SK-N-MC (cell line): ENCODE measurements at regions not wholly inside any gene's neighbourhood (a gene's known extent, or its start where the extent isn't known, plus 50 kb on each side); places are given as distances from the start of the nearest gene placed in this dataset.
A peak's percentile ranks its signal among the peaks of the same experiment; 100 is the strongest.

Experiments
- DNase-seq: peaks from one replicate; pipeline ENCODE4 v3.0.0-alpha.2; 2011; ENCODE audit warnings: low read depth, low spot score
- H3K27ac ChIP-seq: fragments of 200-600 bp; sonication (generic); 2 replicates; pipeline ENCODE4 v1.5.1; 2016; ENCODE audit warnings: mixed run types
- H3K36me3 ChIP-seq: fragments of 200-600 bp; sonication (generic); 2 replicates; pipeline ENCODE4 v1.6.1; 2017; ENCODE audit warnings: antibody characterized with exemption, low read length, mixed read lengths; ENCODE audit not compliant: insufficient read depth
- H3K4me3 ChIP-seq: fragments of 200-600 bp; sonication (generic); 2 replicates; pipeline ENCODE4 v1.5.1; 2016
- H3K9ac ChIP-seq: fragments of 200-600 bp; sonication (generic); 2 replicates; pipeline ENCODE4 v1.8.0; 2017; ENCODE audit warnings: mixed run types, mixed read lengths; ENCODE audit not compliant: insufficient read length
- H3K9me3 ChIP-seq: fragments of 200-600 bp; sonication (generic); 2 replicates; pipeline ENCODE4 v1.6.1; 2017; ENCODE audit warnings: low read depth, mild to moderate bottlenecking, antibody characterized with exemption, low read length, moderate library complexity, mixed read lengths
- EZH2 ChIP-seq: fragments of 200-600 bp; sonication (generic); IDR thresholded peaks from one replicate; pipeline ENCODE4 v1.6.1; 2017; ENCODE audit warnings: antibody characterized with exemption
- FOXP2 ChIP-seq: optimal IDR thresholded peaks from 2 replicates; pipeline ENCODE3; 2011; ENCODE audit warnings: mild to moderate bottlenecking, moderate library complexity; ENCODE audit not compliant: insufficient read depth; ENCODE audit errors: extremely low read length, control extremely low read depth
- POLR2AphosphoS5 ChIP-seq: IDR thresholded peaks from 2 replicates; pipeline ENCODE4 v1.6.1; 2012; ENCODE audit warnings: mild to moderate bottlenecking, low read depth, low read length, borderline replicate concordance

- Histone ChIP-seq H3K9me3 (no peaks in the 10 kb centered on the region), H3K36me3 (no peaks in the 10 kb centered on the region), H3K27ac (no peak overlapping the region), H3K4me3 (no peak overlapping the region), H3K9ac (no peak overlapping the region)
- no peak for TF ChIP-seq EZH2
- TF ChIP-seq FOXP2: no peak
- no peak for TF ChIP-seq POLR2AphosphoS5
- DNase-seq: no peak
These were observed 108.6 kb upstream of the CCDC196 start for GRCh38 chr14:66377574-66377973.

GRCh38 chr14:66378712-66379505 lies 107.3 kb upstream of the CCDC196 start:
- TF ChIP-seq POLR2AphosphoS5: no peak
- TF ChIP-seq FOXP2: no peak
- TF ChIP-seq EZH2: no peak
- no peak overlapping the region for H3K9ac ChIP-seq
- no peak for DNase-seq
- H3K27ac ChIP-seq: no peak overlapping the region
- H3K9me3 ChIP-seq: no peaks in the 10 kb centered on the region
- no peaks in the 10 kb centered on the region for H3K36me3 ChIP-seq
- no peak overlapping the region for H3K4me3 ChIP-seq

GRCh38 chr14:66380143-66380542 lies 106.0 kb upstream of the CCDC196 start:
- no peak for TF ChIP-seq POLR2AphosphoS5
- no peak for TF ChIP-seq FOXP2
- TF ChIP-seq EZH2: no peak
- no peaks in the 10 kb centered on the region for H3K9me3 ChIP-seq
- no peak overlapping the region for H3K27ac ChIP-seq

GRCh38 chr14:66381755-66382154 lies 104.4 kb upstream of the CCDC196 start:
- no peak for DNase-seq
- TF ChIP-seq FOXP2: no peak
- no peak for TF ChIP-seq POLR2AphosphoS5
- no peak for TF ChIP-seq EZH2
- Histone ChIP-seq H3K36me3 (no peaks in the 10 kb centered on the region), H3K9me3 (no peaks in the 10 kb centered on the region), H3K4me3 (no peak overlapping the region), H3K27ac (no peak overlapping the region), H3K9ac (no peak overlapping the region)

More at GRCh38 chr14:66380143-66380542, 106.0 kb upstream of the CCDC196 start:
- Histone ChIP-seq H3K4me3 (no peak overlapping the region), H3K36me3 (no peaks in the 10 kb centered on the region), H3K9ac (no peak overlapping the region)
- DNase-seq: no peak

- no peak overlapping the region for H3K9ac ChIP-seq
- no peak for DNase-seq
- H3K4me3 ChIP-seq: peak overlapping the region; percentile 62
- no peak for TF ChIP-seq FOXP2
- TF ChIP-seq POLR2AphosphoS5: no peak
- no peak for TF ChIP-seq EZH2
- peak overlapping the region; percentile 83 for H3K27ac ChIP-seq
- no peaks in the 10 kb centered on the region for H3K9me3 ChIP-seq
- no peaks in the 10 kb centered on the region for H3K36me3 ChIP-seq
These were observed 102.9 kb upstream of the CCDC196 start for GRCh38 chr14:66383257-66383656.

GRCh38 chr14:66383771-66384170 lies 102.4 kb upstream of the CCDC196 start:
- Histone ChIP-seq H3K4me3 (peak overlapping the region; percentile 62), H3K36me3 (no peaks in the 10 kb centered on the region), H3K9ac (no peak overlapping the region), H3K27ac (peak overlapping the region; percentile 83; the same call in 1 of the 2 replicates), H3K9me3 (no peaks in the 10 kb centered on the region)
- TF ChIP-seq POLR2AphosphoS5 (no peak), EZH2 (no peak), FOXP2 (no peak)
- DNase-seq: no peak

- no peak for DNase-seq
- TF ChIP-seq POLR2AphosphoS5 (no peak), FOXP2 (no peak), EZH2 (no peak)
- Histone ChIP-seq H3K36me3 (no peaks in the 10 kb centered on the region), H3K9ac (no peak overlapping the region), H3K27ac (no peak overlapping the region), H3K4me3 (no peak overlapping the region), H3K9me3 (no peaks in the 10 kb centered on the region)
These were observed 97.7 kb upstream of the CCDC196 start for GRCh38 chr14:66388516-66388915.

GRCh38 chr14:66389481-66389880 lies 96.7 kb upstream of the CCDC196 start:
- Histone ChIP-seq H3K4me3 (no peak overlapping the region), H3K36me3 (no peaks in the 10 kb centered on the region), H3K27ac (no peak overlapping the region), H3K9ac (no peak overlapping the region), H3K9me3 (no peaks in the 10 kb centered on the region)
- no peak for DNase-seq
- TF ChIP-seq EZH2 (no peak), FOXP2 (no peak), POLR2AphosphoS5 (no peak)

- no peak for TF ChIP-seq POLR2AphosphoS5
- no peak for TF ChIP-seq EZH2
- TF ChIP-seq FOXP2: no peak
- Histone ChIP-seq H3K27ac (no peak overlapping the region), H3K4me3 (no peak overlapping the region), H3K9ac (no peak overlapping the region), H3K36me3 (no peaks in the 10 kb centered on the region), H3K9me3 (no peaks in the 10 kb centered on the region)
- DNase-seq: no peak
These were observed 90.9 kb upstream of the CCDC196 start for GRCh38 chr14:66395300-66395699.
